ENCODE measurements at regions not wholly inside any gene's neighbourhood (a gene's known extent, or its start where the extent isn't known, plus 50 kb on each side); places are given as distances from the start of the nearest gene placed in this dataset.

GRCh38 chr6:140370441-140370840 is 996.0 kb upstream of the CITED2 start:
- TF ChIP-seq, protein P1, sequence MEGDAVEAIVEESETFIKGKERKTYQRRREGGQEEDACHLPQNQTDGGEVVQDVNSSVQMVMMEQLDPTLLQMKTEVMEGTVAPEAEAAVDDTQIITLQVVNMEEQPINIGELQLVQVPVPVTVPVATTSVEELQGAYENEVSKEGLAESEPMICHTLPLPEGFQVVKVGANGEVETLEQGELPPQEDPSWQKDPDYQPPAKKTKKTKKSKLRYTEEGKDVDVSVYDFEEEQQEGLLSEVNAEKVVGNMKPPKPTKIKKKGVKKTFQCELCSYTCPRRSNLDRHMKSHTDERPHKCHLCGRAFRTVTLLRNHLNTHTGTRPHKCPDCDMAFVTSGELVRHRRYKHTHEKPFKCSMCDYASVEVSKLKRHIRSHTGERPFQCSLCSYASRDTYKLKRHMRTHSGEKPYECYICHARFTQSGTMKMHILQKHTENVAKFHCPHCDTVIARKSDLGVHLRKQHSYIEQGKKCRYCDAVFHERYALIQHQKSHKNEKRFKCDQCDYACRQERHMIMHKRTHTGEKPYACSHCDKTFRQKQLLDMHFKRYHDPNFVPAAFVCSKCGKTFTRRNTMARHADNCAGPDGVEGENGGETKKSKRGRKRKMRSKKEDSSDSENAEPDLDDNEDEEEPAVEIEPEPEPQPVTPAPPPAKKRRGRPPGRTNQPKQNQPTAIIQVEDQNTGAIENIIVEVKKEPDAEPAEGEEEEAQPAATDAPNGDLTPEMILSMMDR (conservative IDR thresholded peaks at IDR 0.05 in 1 of 2, IDR thresholded peaks at IDR 0.05 in 1 of 2; ENCODE audit: extremely low read depth in 1 of 2, insufficient read depth in 1 of 2, low read depth in 1 of 2, low read length in 2 of 2) = no peak
- TF ChIP-seq EZH2 (IDR thresholded peaks at IDR 0.05; ENCODE audit: borderline replicate concordance, low read length) = no peak

Data from mammary epithelial cell (primary cell).